HG03175 (cell line): ENCODE measurements at regions not wholly inside any gene's neighbourhood (a gene's known extent, or its start where the extent isn't known, plus 50 kb on each side); places are given as distances from the start of the nearest gene placed in this dataset.
"Not testable (repeated sequence)": the region's sequence is repeated elsewhere in the genome, so short reads cannot be mapped to it uniquely, and the experiment has no call there.

Experiments used
- ATAC-seq: cut with Tn5 transposase; IDR thresholded peaks from one replicate; pipeline ENCODE4 v1.9.1; 2021; ENCODE audit warnings: mild to moderate bottlenecking, moderate library complexity; ENCODE audit not compliant: unreplicated experiment

GRCh38 chr2:145807554-145807953 is 1287.6 kb upstream of the ZEB2 start:
- ATAC-seq, result no peak

GRCh38 chr2:145806546-145806945 is 1286.6 kb upstream of the ZEB2 start:
- no peak for ATAC-seq

- no peak for ATAC-seq
Measured at GRCh38 chr2:145802133-145802532, 1282.2 kb upstream of the ZEB2 start.

- ATAC-seq, result no peak
Measured at GRCh38 chr2:145801210-145801609, 1281.3 kb upstream of the ZEB2 start.

GRCh38 chr2:145800151-145801091 is 1280.5 kb upstream of the ZEB2 start:
- ATAC-seq, result no peak

GRCh38 chr2:145799595-145800108 is 1279.7 kb upstream of the ZEB2 start:
- ATAC-seq, result no peak

- ATAC-seq, result no peak
Measured at GRCh38 chr2:145798419-145798818, 1278.5 kb upstream of the ZEB2 start.

- no peak for ATAC-seq
Measured at GRCh38 chr2:145797692-145798091, 1277.8 kb upstream of the ZEB2 start.

- no peak for ATAC-seq
Measured at GRCh38 chr2:145792745-145793144, 1272.8 kb upstream of the ZEB2 start.

GRCh38 chr2:145789636-145790035 is 1269.7 kb upstream of the ZEB2 start:
- no peak for ATAC-seq

GRCh38 chr2:145787597-145788361 is 1267.9 kb upstream of the ZEB2 start:
- ATAC-seq, result not testable (repeated sequence)

- not testable (repeated sequence) for ATAC-seq
Measured at GRCh38 chr2:145782607-145783006, 1262.7 kb upstream of the ZEB2 start.

- no peak for ATAC-seq
Measured at GRCh38 chr2:145777914-145778313, 1258.0 kb upstream of the ZEB2 start.

GRCh38 chr2:145777297-145777696 is 1257.4 kb upstream of the ZEB2 start:
- ATAC-seq, result no peak

GRCh38 chr2:145775591-145775990 is 1255.7 kb upstream of the ZEB2 start:
- no peak for ATAC-seq

GRCh38 chr2:145771525-145771924 is 1251.6 kb upstream of the ZEB2 start:
- peak; percentile 98 for ATAC-seq

- no peak for ATAC-seq
Measured at GRCh38 chr2:145769011-145769716, 1249.2 kb upstream of the ZEB2 start.

- ATAC-seq, result no peak
Measured at GRCh38 chr2:145765874-145766273, 1246.0 kb upstream of the ZEB2 start.

GRCh38 chr2:145764631-145765030 is 1244.7 kb upstream of the ZEB2 start:
- ATAC-seq, result no peak

GRCh38 chr2:145760781-145761649 is 1241.1 kb upstream of the ZEB2 start:
- no peak for ATAC-seq
